ENCODE measurements at regions not wholly inside any gene's neighbourhood (a gene's known extent, or its start where the extent isn't known, plus 50 kb on each side); places are given as distances from the start of the nearest gene placed in this dataset.
A peak's percentile ranks its signal among the peaks of the same experiment; 100 is the strongest.

- no peak for DNase-seq (ENCODE audit: low spot score)
Measured at GRCh38 chr10:121033366-121033765, 182.2 kb downstream of the WDR11 start.

GRCh38 chr10:121036431-121036830 is 185.3 kb downstream of the WDR11 start:
- peak; percentile 36 for DNase-seq (ENCODE audit: low spot score)

GRCh38 chr10:121041499-121041898 is 190.3 kb downstream of the WDR11 start:
- no peak for DNase-seq (ENCODE audit: low spot score)

- DNase-seq (ENCODE audit: low spot score): no peak
Measured at GRCh38 chr10:121041906-121042305, 190.7 kb downstream of the WDR11 start.

- no peak for DNase-seq (ENCODE audit: low spot score)
Measured at GRCh38 chr10:121042342-121042741, 191.2 kb downstream of the WDR11 start.

GRCh38 chr10:121043124-121043849 is 192.1 kb downstream of the WDR11 start:
- no peak for DNase-seq (ENCODE audit: low spot score)

- no peak for DNase-seq (ENCODE audit: low spot score)
Measured at GRCh38 chr10:121048749-121049148, 197.6 kb downstream of the WDR11 start.

- DNase-seq (ENCODE audit: low spot score): no peak
Measured at GRCh38 chr10:121049489-121049888, 198.3 kb downstream of the WDR11 start.

GRCh38 chr10:121049923-121050322 is 198.8 kb downstream of the WDR11 start:
- DNase-seq (ENCODE audit: low spot score): no peak

- DNase-seq (ENCODE audit: low spot score): no peak
Measured at GRCh38 chr10:121051171-121051570, 200.0 kb downstream of the WDR11 start.

GRCh38 chr10:121051696-121052279 is 200.6 kb downstream of the WDR11 start:
- DNase-seq (ENCODE audit: low spot score): no peak

- no peak for DNase-seq (ENCODE audit: low spot score)
Measured at GRCh38 chr10:121053151-121053550, 202.0 kb downstream of the WDR11 start.

GRCh38 chr10:121054874-121055273 is 203.7 kb downstream of the WDR11 start:
- DNase-seq (ENCODE audit: low spot score): no peak

GRCh38 chr10:121057269-121057668 is 206.1 kb downstream of the WDR11 start:
- DNase-seq (ENCODE audit: low spot score): no peak

GRCh38 chr10:121058082-121058481 is 206.9 kb downstream of the WDR11 start:
- no peak for DNase-seq (ENCODE audit: low spot score)

GRCh38 chr10:121059351-121059750 is 208.2 kb downstream of the WDR11 start:
- DNase-seq (ENCODE audit: low spot score): no peak

GRCh38 chr10:121062115-121062514 is 211.0 kb downstream of the WDR11 start:
- no peak for DNase-seq (ENCODE audit: low spot score)

- no peak for DNase-seq (ENCODE audit: low spot score)
Measured at GRCh38 chr10:121063744-121064143, 212.6 kb downstream of the WDR11 start.

- no peak for DNase-seq (ENCODE audit: low spot score)
Measured at GRCh38 chr10:121064491-121064890, 213.3 kb downstream of the WDR11 start.

GRCh38 chr10:121065330-121065729 is 214.2 kb downstream of the WDR11 start:
- no peak for DNase-seq (ENCODE audit: low spot score)

- DNase-seq (ENCODE audit: low spot score): no peak
Measured at GRCh38 chr10:121069061-121069850, 218.1 kb downstream of the WDR11 start.

- peak; percentile 64 for DNase-seq (ENCODE audit: low spot score)
Measured at GRCh38 chr10:121070275-121071070, 219.3 kb downstream of the WDR11 start.
